ENCODE measurements at regions not wholly inside any gene's neighbourhood (a gene's known extent, or its start where the extent isn't known, plus 50 kb on each side); places are given as distances from the start of the nearest gene placed in this dataset.

DNA sequence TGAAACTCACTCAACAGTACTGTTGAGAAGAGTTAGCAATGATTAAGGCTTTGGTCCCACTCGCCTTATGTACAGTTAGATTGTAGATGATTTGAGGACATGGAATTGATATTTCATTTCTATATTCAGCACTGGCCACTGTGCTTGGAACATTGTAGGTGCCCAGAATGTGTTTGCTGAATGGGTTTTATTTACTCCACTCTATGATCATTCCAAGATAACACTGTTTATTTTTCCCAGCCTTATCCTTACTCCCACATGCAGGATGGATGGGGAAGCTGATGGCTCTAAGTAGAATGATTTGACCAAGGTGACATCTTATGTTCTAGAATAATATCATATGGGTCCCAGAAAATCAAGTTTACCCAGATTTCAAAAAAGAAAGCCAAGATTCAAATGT is 124.6 kb upstream of the RXFP2 start:
- Histone ChIP-seq H3K9me3 (ENCODE audit: low read length) (no peaks in the 10 kb centered on the region), H4K20me1 (ENCODE audit: low read length) (no peaks in the 10 kb centered on the region), H3K27ac (ENCODE audit: low read length) (no peak overlapping the region), H3K27me3 (ENCODE audit: low read length) (no peaks in the 10 kb centered on the region), H3K36me3 (ENCODE audit: low read depth, low read length) (no peaks in the 10 kb centered on the region), H2AFZ (ENCODE audit: low read length) (no peak overlapping the region), H3K4me3 (ENCODE audit: low read length) (no peak overlapping the region), H3K4me1 (ENCODE audit: insufficient read depth, low read length) (no peaks in the 10 kb centered on the region), H3K79me2 (ENCODE audit: low read length) (no peaks in the 10 kb centered on the region), H3F3A (ENCODE audit: low read length, unreplicated experiment) (no peaks in the 10 kb centered on the region), H3K4me2 (ENCODE audit: low read length) (no peak overlapping the region), H3K9me2 (replicated peaks; ENCODE audit: low read length) (no peaks in the 10 kb centered on the region), H3K9ac (ENCODE audit: low read length) (no peak overlapping the region)
- no peak for DNase-seq
- no peak for ATAC-seq
- ChIA-PET CTCF (no interaction called here), POLR2A (ENCODE audit: unreplicated experiment) (no interaction called here)
- BruUV-seq (replicated peaks) = no TSS peak
- intact Hi-C loops (cut with micrococcal nuclease) = no loop called here
- no peak for TF ChIP-seq EZH2 (IDR thresholded peaks at IDR 0.05; ENCODE audit: low read length, unreplicated experiment)

DNA sequence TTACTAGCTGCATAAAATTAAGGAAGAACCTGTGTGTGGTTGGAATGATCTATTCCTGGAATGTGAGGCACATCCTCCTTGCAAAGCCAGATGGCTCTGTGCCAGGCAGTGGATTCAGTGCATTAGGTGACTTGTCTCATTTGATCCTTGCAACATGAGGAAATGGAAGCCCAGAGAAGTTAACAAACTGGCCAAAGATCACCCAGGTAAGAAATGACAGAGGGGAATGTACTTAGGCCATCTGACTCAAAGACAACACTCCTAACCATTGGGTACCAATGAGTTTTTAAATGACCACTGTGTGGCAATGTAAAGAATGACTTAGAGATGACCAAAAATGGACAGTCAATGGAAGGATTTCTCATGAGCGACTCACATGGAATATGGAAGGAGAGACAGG is 114.2 kb upstream of the RXFP2 start:
- no peak for TF ChIP-seq EZH2phosphoT487 (IDR thresholded peaks at IDR 0.05; ENCODE audit: borderline replicate concordance, low read length)
- TF ChIP-seq, protein P1, sequence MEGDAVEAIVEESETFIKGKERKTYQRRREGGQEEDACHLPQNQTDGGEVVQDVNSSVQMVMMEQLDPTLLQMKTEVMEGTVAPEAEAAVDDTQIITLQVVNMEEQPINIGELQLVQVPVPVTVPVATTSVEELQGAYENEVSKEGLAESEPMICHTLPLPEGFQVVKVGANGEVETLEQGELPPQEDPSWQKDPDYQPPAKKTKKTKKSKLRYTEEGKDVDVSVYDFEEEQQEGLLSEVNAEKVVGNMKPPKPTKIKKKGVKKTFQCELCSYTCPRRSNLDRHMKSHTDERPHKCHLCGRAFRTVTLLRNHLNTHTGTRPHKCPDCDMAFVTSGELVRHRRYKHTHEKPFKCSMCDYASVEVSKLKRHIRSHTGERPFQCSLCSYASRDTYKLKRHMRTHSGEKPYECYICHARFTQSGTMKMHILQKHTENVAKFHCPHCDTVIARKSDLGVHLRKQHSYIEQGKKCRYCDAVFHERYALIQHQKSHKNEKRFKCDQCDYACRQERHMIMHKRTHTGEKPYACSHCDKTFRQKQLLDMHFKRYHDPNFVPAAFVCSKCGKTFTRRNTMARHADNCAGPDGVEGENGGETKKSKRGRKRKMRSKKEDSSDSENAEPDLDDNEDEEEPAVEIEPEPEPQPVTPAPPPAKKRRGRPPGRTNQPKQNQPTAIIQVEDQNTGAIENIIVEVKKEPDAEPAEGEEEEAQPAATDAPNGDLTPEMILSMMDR (conservative IDR thresholded peaks at IDR 0.05; ENCODE audit: low read depth, low read length) = no peak
- TF ChIP-seq EZH2 (IDR thresholded peaks at IDR 0.05; ENCODE audit: low read length, unreplicated experiment) = no peak
- Histone ChIP-seq H3K27me3 (ENCODE audit: low read length) (no peaks in the 10 kb centered on the region), H3K4me3 (ENCODE audit: low read length) (no peak overlapping the region), H3K4me1 (ENCODE audit: insufficient read depth, low read length) (no peaks in the 10 kb centered on the region), H3K79me2 (ENCODE audit: low read length) (no peaks in the 10 kb centered on the region), H2AFZ (ENCODE audit: low read length) (no peak overlapping the region), H3K9me3 (ENCODE audit: low read length) (no peaks in the 10 kb centered on the region), H3K4me2 (ENCODE audit: low read length) (no peak overlapping the region), H3K27ac (ENCODE audit: low read length) (no peak overlapping the region), H3K9me2 (replicated peaks; ENCODE audit: low read length) (no peaks in the 10 kb centered on the region), H4K20me1 (ENCODE audit: low read length) (no peaks in the 10 kb centered on the region), H3F3A (ENCODE audit: low read length, unreplicated experiment) (no peaks in the 10 kb centered on the region), H3K36me3 (ENCODE audit: low read depth, low read length) (no peaks in the 10 kb centered on the region), H3K9ac (ENCODE audit: low read length) (no peak overlapping the region)
- intact Hi-C loops (cut with micrococcal nuclease) = no loop called here
- POLR2A ChIA-PET (ENCODE audit: unreplicated experiment) = no interaction called here
- CTCF ChIA-PET = no interaction called here
- BruUV-seq (replicated peaks) = no TSS peak
- DNase-seq = peak; percentile 27
- ATAC-seq = no peak

DNA sequence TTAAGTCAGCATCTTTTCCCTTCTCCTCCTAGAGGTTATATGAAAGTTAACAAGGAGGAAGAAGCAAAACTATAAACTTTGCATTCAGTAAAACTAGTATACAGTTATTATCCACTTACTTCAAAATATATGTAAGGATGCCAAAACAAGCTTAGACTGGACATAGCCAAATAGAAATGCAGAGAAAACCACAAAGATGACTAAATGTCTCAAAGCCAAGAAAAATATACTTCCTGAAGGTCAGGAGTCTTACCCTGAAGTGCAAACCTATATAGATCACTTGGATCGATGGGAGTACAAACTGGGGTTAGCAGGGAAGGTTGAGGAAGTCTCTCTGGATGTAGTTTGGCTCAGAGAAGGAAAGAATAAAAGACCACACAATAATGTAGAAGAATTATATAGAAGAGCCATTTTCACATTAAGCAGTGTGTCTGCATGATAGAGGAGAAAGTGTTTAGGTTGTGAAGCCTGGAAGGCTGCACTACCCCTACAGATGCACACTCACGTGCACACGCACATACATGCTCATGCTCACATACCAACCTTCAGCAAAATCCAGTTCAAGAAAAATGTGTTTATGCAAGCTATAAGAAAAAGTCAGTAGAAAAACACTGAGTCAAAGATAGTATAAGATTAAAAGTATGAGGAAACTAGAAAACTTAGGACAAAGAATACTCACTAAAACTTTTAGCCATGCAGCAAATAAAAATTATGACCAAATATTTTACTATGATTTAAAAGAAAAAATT is 112.1 kb upstream of the RXFP2 start:
- Histone ChIP-seq H3K9me3 (ENCODE audit: low read length) (no peaks in the 10 kb centered on the region), H4K20me1 (ENCODE audit: low read length) (no peaks in the 10 kb centered on the region), H3K79me2 (ENCODE audit: low read length) (no peaks in the 10 kb centered on the region), H2AFZ (ENCODE audit: low read length) (no peak overlapping the region), H3K4me1 (ENCODE audit: insufficient read depth, low read length) (no peaks in the 10 kb centered on the region), H3K9ac (ENCODE audit: low read length) (no peak overlapping the region), H3F3A (ENCODE audit: low read length, unreplicated experiment) (no peaks in the 10 kb centered on the region), H3K36me3 (ENCODE audit: low read depth, low read length) (no peaks in the 10 kb centered on the region), H3K4me2 (ENCODE audit: low read length) (no peak overlapping the region), H3K4me3 (ENCODE audit: low read length) (no peak overlapping the region), H3K9me2 (replicated peaks; ENCODE audit: low read length) (no peaks in the 10 kb centered on the region), H3K27ac (ENCODE audit: low read length) (no peak overlapping the region), H3K27me3 (ENCODE audit: low read length) (no peaks in the 10 kb centered on the region)
- CTCF ChIA-PET = no interaction called here
- DNase-seq (no peak), ATAC-seq (no peak)
- intact Hi-C loops (cut with micrococcal nuclease) = no loop called here
- TF ChIP-seq EZH2phosphoT487 (IDR thresholded peaks at IDR 0.05; ENCODE audit: borderline replicate concordance, low read length) (no peak), EZH2 (IDR thresholded peaks at IDR 0.05; ENCODE audit: low read length, unreplicated experiment) (no peak)
- TF ChIP-seq, protein P1 (conservative IDR thresholded peaks at IDR 0.05; ENCODE audit: low read depth, low read length) = no peak
- POLR2A ChIA-PET (ENCODE audit: unreplicated experiment) = no interaction called here
- BruUV-seq (replicated peaks) = no TSS peak
